Epithelial cell of proximal tubule (primary cell): ENCODE measurements at regions not wholly inside any gene's neighbourhood (a gene's known extent, or its start where the extent isn't known, plus 50 kb on each side); places are given as distances from the start of the nearest gene placed in this dataset.
"Not testable (repeated sequence)": the region's sequence is repeated elsewhere in the genome, so short reads cannot be mapped to it uniquely, and the experiment has no call there.

Source experiments
- DNase-seq: peaks from one replicate; pipeline ENCODE4 v3.0.0-alpha.2; 2011; ENCODE audit warnings: low read depth
- H3K4me3 ChIP-seq: 2 replicates; pipeline ENCODE4 v1.5.1; 2011; ENCODE audit warnings: low read depth, mild to moderate bottlenecking, low read length
- TF ChIP-seq, protein P1 (sequence below): conservative IDR thresholded peaks from 2 replicates; pipeline ENCODE4 v1.5.1; 2012; ENCODE audit warnings: low read depth, mild to moderate bottlenecking, low read length

GRCh38 chr19:32063601-32064000, 281.8 kb upstream of the ZNF507 start:
- no peak overlapping the region for H3K4me3 ChIP-seq
- no peak for DNase-seq
- TF ChIP-seq, protein P1, sequence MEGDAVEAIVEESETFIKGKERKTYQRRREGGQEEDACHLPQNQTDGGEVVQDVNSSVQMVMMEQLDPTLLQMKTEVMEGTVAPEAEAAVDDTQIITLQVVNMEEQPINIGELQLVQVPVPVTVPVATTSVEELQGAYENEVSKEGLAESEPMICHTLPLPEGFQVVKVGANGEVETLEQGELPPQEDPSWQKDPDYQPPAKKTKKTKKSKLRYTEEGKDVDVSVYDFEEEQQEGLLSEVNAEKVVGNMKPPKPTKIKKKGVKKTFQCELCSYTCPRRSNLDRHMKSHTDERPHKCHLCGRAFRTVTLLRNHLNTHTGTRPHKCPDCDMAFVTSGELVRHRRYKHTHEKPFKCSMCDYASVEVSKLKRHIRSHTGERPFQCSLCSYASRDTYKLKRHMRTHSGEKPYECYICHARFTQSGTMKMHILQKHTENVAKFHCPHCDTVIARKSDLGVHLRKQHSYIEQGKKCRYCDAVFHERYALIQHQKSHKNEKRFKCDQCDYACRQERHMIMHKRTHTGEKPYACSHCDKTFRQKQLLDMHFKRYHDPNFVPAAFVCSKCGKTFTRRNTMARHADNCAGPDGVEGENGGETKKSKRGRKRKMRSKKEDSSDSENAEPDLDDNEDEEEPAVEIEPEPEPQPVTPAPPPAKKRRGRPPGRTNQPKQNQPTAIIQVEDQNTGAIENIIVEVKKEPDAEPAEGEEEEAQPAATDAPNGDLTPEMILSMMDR = no peak

GRCh38 chr19:32066056-32066455, 279.4 kb upstream of the ZNF507 start:
- DNase-seq = no peak
- H3K4me3 ChIP-seq = no peak overlapping the region
- TF ChIP-seq, protein P1 = no peak

DNA sequence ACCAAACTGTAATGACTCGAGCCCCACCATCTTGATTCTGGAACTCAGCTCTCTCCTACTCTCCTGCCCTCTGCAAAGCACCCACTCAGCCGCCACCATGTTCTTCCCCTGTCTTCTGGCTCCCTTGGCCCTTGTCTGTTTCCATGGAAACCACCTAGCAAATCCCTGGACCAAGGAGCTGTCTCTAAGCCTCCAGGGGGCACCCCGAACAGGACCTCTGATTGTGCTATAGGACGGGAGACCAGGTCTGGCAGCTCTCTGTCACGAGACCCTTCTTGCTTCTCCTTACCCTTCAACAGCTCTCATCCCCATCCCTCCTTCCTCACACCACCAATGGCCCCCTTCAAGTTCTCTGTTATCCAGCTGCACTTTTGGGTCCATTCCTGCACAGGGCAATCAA, 277.7 kb upstream of the ZNF507 start:
- TF ChIP-seq, protein P1 = no peak
- no peak overlapping the region for H3K4me3 ChIP-seq
- DNase-seq = no peak

GRCh38 chr19:32068793-32069192, 276.6 kb upstream of the ZNF507 start:
- no peak overlapping the region for H3K4me3 ChIP-seq
- TF ChIP-seq, protein P1 = no peak
- DNase-seq = no peak

DNA sequence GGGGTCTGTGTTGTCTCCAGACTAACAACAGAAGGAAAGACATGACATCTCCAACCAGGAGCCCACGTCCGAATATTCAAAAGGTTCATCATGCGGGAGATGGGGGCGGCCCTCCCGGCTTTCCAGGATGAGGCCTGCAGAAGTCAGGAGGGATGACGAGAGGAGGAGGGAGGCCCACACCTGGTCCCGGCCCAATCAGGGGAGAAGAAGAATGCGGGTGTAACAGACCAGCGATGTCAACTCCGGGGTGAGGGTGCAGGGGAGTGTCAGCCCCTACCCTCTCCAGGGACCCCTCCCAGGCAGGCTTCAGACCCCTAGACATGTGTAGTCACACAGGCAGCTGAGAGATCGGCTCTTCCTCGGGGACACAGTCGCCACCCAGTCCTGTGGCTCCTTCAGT, 275.3 kb upstream of the ZNF507 start:
- H3K4me3 ChIP-seq = no peak overlapping the region
- TF ChIP-seq, protein P1 = no peak
- DNase-seq = no peak

- TF ChIP-seq, protein P1 = no peak
- H3K4me3 ChIP-seq = no peak overlapping the region
- no peak for DNase-seq
These were observed 263.4 kb upstream of the ZNF507 start for GRCh38 chr19:32082028-32082427.

- not testable (repeated sequence) for H3K4me3 ChIP-seq, DNase-seq
These were observed 260.6 kb upstream of the ZNF507 start for GRCh38 chr19:32084756-32085363.
